ENCODE measurements at regions not wholly inside any gene's neighbourhood (a gene's known extent, or its start where the extent isn't known, plus 50 kb on each side); places are given as distances from the start of the nearest gene placed in this dataset.

DNA sequence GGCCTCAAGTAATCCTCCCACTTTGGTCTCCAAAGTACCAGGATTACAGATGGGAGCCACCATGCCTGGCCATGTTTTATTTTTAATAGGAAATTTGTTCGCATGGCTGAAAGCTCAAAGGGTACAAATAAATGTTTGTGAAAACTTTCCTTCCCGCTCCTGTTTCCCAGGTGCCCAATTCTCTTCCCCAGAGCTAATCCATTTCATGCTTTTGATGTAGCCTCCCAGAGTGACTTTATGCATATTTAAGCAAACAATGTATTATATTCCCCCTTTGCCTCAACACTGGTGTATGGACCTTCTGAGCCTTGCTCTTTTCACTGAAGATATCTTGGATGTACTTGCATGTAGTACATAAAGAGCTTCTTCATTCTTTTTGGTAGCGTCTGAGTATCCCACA is 52.5 kb upstream of the ITSN2 start:
- TF ChIP-seq, protein P1, sequence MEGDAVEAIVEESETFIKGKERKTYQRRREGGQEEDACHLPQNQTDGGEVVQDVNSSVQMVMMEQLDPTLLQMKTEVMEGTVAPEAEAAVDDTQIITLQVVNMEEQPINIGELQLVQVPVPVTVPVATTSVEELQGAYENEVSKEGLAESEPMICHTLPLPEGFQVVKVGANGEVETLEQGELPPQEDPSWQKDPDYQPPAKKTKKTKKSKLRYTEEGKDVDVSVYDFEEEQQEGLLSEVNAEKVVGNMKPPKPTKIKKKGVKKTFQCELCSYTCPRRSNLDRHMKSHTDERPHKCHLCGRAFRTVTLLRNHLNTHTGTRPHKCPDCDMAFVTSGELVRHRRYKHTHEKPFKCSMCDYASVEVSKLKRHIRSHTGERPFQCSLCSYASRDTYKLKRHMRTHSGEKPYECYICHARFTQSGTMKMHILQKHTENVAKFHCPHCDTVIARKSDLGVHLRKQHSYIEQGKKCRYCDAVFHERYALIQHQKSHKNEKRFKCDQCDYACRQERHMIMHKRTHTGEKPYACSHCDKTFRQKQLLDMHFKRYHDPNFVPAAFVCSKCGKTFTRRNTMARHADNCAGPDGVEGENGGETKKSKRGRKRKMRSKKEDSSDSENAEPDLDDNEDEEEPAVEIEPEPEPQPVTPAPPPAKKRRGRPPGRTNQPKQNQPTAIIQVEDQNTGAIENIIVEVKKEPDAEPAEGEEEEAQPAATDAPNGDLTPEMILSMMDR (IDR thresholded peaks at IDR 0.05; ENCODE audit: poor library complexity), result no peak
- no peak for TF ChIP-seq EZH2 (IDR thresholded peaks at IDR 0.05; ENCODE audit: borderline replicate concordance)
